CMK (cell line): ENCODE measurements at regions not wholly inside any gene's neighbourhood (a gene's known extent, or its start where the extent isn't known, plus 50 kb on each side); places are given as distances from the start of the nearest gene placed in this dataset.

Experiments used
- DNase-seq: peaks from one replicate; pipeline ENCODE4 v3.0.0-alpha.2; 2010; ENCODE audit warnings: low read depth

DNA sequence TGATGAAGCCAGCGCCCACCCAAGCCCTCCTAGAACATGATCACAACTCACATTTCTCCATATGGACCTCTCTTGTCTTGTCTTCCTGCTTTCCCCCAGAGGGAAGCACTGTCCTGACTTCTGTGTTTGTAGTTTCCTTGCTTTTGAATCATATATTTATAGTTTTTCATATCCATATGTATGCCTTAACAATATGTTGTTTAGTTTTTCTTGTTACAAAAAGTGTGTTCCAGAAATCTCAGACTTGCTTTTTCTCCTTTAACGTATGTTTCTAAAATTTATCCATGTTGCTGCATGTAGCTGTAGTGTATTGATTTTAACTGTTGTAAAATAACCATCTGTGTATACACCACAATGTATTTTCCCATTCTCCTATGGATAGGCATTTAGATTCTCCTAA lies 182.0 kb upstream of the SMIM23 start:
- no peak for DNase-seq

DNA sequence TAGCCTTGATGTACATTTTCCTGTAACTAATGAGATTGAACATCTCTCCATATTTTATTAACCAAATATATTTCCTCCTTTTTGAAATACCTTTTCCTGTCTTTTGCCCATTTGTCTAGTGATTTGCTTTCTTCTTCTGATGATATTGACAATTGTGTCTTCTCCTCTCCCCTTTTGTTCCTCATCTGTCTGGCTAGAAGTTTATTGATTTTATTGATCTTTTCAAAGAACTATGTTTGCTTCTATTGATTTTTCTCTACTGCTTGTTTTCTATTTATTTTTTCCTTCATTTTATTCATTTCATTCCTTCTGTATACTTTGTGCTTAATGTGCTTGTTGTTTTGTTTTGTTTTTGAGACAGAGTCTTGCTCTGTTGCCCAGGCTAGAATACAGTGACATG lies 181.4 kb upstream of the SMIM23 start:
- DNase-seq = no peak

DNA sequence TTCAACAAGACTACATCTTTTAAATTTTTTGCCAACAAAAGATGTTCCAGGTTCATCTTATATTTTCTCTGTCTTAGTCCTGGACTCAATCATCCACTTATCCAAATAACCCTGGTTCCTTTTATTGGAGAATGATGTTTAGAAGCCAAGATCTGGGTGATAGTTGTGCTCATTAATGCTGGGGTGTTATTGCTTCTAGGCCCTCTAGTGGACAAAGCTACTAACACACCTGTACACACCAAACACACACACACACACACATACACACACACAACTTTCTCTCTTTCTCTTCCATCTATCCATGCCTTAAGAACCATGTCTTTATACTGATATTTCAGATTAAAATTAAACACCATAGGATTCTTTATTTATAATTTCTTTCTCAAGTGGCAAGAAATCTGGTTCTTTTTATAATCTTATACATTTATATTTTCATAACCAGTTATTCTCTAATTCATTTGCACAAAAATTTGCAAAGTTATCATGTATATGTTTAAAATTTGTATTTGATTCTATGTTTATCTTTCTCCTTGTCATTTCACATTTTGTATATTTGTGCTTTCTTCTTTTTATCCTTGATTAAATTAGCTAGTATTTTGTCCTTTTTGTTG lies 179.1 kb upstream of the SMIM23 start:
- no peak for DNase-seq

DNA sequence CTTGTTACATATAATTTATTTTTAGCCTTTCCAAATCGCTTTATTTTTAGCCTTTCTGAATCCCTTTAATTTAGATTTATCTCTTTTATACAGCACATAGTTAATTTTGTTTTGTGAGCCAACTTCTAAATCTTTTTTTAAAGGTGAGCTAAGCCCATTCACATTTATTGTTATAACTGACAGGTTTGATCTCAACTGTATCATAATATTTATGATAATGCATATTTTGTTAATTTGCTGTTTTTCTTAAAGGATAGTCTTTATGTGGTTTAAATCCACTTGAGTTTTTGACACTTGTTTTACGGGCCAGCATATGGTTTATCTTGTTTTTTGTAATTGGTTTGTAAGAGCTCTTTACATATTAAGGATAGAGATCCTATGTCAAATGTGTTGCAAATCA lies 177.8 kb upstream of the SMIM23 start:
- no peak for DNase-seq

DNA sequence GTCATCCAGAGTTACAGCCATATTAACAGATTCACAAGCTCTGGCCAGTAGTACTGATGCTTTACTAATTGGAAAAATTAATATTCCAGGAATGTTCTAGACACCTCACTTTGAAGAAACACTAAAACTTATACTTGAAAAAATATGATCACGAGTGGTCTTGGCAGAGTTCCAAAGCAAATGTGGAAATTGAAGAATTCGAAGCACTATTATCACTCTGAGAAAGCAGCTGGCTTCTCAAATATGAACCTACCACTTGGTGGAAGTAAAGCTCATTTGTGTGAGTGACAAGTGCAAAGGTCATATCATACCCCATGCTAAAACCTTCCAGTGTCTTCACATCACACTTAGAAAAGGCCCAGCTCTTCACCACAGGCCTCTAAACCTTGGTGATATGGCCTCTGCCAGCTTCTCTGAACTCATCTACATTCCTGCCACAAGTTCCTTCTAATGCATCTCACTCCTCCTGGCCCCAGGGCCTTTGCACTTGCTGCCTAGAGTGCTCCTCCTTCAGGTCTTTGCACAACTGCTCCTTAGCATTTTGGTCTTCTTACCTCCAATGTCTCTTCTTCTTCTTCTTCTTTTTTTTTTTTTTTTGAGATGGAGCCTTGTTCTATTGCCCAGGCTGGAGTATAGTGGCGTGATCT lies 175.7 kb upstream of the SMIM23 start:
- no peak for DNase-seq

DNA sequence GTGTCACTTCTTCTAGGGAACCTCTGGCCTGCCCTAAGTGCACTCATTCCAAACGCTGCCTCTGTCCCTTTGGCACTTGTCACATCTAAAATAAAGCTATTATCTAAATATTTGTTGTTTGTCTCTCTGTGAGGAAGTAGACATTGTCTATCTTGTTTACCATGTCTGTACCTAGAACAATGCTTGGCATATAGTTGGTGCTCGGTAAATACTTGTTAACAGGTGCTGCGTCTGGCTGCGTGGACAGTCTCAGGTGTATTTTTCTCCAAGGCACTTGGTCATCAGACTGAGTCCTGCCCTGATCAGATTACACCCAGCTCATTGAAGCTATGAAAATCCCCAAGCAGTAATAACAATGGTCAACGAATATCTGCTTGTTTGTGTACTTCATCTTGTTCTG lies 174.9 kb upstream of the SMIM23 start:
- no peak for DNase-seq

DNA sequence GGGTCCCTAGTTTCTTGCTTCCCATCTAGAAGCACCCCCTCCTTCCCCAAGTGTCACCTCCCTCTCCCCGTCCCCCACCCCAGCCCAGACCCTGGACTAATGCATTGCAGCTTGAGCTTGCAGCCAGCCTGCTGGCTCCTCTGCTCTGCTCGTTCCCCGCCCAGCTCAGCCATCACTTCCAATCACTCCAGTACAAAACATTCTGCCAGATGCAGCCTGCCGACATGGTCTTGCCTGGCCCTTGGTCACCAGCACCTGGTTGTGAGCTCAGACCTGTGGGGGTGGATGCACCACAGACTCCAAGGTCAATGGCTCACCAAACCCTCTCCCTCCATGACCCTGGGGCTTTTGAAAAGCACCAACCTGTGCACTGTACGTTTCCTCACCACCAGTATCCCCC lies 172.9 kb upstream of the SMIM23 start:
- no peak for DNase-seq

DNA sequence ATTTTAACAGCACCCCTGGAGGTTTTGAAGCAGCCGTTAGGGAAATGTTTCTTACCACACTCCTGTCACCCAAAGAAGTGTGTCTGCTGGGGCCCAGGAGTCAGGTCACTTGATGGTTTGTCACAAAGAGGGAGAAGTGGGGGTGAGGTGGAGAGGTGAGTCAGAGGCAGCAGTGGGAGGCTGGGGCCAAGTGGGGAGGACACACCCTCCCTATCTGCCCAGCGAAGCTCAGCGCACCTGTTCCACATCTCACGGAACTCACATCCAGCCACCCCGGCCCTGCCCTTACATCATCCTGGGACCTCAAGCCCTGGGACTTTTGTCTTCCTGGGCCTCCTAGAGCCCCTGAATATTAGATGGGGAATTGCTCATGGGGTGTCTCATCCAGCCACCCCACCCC lies 171.1 kb upstream of the SMIM23 start:
- no peak for DNase-seq

DNA sequence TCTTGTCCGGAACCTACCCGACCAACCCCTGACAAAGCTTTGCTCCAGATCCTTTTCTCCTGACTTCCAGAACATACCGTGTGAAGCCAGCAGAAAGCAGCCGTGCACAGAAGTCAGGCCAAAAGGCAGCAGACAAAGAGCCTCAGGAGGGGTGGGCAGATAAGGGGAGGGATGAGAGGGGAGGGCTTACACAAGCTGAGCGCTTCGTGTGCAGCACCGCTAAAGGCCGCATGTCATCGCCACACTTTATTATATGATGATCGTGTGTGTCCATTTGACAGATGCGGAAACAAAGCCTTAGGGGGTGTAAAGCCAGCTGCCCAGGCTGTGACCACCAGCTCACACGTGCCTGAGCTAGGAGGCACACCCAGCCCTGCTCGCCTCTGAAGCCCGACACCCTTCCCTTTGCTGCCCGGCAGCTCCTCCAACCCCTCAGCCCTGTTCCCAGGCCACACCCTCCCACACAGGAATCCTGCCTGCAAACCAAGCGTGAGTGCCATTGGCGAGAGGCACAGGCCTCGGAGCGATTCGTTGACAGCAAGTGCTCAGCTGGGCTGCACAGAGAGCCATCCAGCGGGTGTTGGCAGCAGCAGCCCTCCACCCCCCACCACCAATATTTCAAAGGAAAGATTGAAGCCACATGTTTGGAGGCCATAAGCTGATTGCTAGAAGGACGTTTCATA lies 170.5 kb upstream of the SMIM23 start:
- DNase-seq = no peak

DNA sequence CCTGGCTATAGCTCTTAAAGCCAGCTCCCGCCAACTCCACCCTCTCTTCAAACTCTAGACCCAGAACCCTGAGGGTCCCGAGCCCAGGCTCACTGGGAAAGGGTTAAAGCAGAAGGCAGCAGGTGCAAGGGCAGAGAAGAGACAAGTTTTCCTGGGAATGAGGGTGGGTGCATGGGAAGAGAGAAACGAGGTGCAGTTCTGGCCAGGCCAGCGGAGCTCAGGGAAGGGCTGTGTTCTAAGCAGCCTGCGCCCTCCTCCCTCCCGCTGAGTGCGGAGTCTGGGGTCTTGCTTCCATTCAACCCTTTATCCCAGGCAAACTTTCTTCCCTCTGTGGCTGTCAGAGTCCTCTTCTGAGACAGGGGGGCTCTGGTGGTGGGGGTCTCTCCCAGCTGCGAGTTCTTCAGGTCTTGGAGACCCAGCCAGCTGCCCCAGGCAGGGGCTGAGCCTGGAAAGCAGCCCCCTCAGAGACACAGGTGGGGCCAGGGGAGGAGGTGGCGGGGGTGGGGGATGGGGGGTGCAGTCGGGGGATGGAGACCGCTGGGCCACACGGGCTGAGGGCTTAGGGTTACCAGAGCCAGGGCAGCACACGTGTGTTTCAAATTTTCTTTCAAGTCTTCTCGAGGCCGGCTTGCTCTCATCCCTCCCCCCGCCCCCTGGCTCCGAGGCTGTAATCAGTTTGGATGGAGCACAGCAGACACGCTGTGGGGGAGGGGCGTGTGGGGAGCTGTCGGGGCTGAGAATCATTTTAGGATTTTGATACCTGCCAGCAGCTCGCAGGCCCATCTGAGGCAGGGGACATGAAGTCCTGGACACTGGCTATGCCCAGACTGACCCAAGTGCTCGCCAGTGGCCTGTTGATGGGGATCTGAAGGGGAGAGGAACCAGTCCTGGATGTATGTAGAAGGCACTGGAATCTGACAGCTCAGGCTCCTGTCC lies 169.6 kb upstream of the SMIM23 start:
- no peak for DNase-seq

DNA sequence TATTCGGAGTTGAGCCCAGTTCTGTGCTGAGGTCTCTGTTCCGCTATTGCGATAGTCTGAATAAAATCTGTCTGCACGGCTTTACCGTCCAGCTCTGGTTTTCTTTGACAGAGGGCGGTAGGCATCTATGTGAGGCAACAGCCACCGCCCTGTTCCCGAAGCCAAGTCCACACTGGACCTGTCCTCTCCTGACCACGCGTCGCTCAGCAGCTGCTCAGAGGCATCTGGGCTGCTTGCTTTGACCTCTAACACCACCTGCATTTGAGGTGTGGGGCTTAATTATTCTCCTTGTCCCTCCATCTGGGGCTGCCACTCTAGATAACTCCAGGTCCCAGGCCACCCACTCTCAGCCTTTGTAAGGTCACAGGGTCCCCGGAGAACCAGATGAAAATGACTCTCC lies 168.4 kb upstream of the SMIM23 start:
- DNase-seq = no peak

DNA sequence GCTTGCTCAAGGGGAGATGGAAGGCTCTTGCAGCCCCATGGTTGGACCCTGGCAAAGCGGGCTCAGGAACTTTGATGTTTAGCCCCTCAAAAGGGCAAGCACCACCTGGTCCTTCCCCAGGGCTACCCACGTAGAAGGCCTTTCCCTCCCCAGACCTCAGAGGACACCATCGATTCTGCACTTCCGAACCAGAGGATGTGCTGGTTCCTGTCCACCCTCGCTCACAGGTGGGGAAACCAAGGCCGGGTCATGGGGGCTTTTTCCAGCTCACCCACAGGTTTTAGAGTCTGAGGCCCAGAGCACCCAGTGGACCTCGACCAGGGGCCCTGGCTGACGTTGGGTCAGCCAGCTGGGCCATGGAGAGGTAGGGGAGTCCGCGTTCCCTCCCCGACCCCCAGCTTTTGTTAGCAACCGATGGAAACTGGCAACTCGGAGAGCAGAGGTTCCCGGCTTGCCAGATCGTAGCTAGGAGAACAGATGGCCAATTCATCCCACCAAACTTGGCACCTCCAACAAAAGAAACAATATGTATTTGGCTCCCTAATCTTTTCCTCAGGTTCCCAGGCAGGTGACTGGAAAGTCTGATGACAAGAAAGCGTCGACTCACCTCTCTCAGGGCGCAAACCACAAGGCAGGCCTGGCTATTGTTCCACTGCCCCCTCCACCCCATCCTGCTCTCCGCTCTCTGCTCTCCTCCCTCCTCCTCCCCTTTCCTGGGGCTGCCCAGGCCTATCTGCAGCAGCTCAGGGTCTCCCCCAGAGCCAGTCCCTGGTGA lies 167.6 kb upstream of the SMIM23 start:
- DNase-seq = no peak

DNA sequence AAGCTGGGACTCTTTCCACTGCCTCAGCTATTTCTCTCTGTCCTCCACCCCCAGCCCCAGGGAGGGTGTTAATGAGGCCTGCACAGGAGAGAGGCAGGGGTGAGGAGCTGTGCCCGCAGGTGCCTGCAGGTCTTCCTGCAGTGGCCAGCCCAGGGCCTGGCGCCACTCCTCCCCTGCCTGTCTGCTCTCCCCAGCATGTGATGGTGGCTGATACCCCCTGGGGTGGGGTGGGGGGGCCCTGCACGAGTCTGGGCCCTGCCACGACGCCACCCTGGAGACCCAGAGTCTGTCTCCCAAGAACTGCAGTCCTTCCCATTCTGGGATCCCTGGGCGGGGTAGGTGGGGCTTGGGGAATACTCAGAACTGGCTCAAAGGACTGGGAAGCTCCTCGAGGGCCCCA lies 166.4 kb upstream of the SMIM23 start:
- DNase-seq = no peak

DNA sequence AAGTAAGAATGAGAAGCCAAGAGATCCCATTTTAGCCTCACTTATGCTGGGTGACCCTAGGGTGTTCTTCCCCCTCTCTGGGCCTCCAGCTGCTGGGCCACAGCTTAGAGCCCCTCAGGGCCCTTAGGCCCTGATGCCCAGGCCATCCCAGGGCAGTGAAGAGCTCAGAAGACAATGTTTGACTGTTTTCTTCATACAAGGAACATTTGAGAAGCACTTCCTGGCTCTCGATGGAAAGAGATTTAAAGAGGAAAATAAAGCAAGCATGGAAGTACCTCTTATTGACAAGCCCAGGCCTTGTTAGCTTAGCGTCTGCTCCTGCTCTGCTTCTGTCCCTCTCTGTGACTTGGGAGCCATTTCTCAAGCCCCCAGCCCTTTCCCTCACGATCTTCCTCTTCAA lies 165.9 kb upstream of the SMIM23 start:
- DNase-seq = no peak

DNA sequence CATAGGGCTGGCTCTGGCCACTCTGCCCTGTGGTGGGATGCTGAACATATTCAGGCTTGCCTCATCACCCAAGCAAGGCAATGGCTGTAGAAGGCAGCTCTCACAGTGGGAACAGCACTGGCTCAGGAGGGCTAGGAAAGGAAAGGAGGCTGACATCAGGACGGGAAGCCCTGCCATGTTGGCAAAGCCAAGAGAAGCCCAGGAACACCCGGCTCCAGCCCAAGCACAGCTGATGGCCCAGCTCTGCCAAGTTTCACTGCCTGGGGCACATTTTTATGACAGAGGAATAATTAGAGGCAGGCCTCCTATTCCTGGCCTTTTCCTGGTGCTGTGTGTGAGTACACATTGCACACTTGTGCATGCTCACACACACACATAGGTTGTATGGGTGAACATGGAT lies 163.6 kb upstream of the SMIM23 start:
- DNase-seq = no peak

DNA sequence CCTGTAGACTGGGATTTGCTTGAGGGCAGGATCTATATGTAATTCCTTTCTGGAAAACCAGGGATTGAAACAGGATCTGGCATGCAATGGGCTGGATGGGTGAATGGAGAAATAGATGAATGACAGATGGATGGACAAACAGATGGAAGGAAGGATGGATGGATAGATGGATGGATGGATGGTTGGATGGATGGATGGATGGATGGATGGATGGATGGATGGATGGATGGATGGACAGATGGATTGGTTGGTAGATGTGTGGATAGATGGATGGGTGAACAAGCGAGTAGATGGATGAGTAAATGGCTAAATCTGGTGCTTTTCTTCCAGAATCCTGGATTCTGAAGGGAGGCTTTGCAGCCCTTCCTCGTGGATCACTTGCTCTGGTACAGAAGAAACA lies 162.5 kb upstream of the SMIM23 start:
- DNase-seq = no peak

DNA sequence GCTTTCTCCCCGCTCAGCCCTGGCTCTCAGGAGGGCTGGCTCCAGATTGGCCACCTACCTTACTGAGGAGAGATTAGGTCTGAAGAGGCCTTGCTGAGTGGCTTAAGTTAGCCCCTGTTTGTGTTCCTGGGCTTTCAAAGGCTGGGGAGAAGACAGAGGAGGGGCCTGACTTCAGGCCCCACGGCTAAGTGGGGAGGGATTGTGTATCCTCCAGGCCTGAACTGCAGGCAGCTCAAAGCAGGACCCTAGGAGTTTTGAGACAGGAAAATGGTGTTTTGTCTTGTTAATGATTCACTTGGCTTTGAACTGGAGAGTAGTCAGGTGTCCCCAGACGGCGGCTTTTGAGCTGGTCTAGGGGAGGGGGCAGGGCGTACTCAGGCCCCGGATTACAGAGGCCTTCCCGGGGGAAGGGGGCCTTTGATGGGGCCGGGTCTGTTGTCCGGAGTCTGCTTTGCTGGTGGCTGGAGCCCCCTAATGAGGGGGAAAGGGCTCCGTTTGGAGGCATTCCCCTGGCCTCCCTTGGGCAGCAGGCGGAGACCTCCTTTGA lies 162.0 kb upstream of the SMIM23 start:
- DNase-seq = no peak

DNA sequence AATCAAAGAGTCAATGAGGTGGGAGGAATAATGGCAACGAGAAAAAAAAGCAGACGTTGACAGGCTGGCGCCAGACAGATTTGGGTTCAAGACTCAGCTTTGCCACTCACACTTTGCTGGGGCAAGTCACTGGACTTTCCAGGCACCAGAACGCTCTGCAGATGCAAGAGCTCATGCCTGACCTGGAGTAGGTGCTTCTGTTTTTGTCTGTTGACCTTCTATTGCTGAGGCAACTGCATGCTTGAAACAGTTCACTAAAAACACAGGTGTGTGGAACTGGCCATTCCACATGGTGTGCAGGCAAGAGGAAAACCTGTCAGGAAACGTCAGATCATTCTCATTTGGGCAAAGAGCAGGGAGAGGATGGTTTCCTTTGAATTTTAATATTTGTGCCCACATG lies 161.2 kb upstream of the SMIM23 start:
- no peak for DNase-seq

DNA sequence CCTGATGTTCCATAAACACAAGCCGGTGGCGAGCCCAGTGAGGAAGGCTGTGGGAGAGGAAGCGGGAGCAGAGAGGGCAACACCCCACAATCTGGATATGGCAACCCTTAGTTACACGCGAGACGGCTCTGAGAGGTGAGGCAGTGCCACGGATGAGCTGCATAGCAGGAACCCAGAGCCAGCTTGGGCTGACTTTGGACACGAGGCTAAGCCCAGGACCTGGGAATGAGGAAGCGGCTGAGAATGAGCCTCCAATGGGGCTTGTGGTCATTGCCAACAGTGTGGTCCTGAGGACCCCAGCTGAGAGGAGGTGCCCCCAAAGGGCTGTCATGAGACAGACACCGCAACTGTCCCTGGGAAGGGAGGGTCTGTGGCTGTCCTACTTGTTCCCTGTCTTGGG lies 160.0 kb upstream of the SMIM23 start:
- DNase-seq = no peak

DNA sequence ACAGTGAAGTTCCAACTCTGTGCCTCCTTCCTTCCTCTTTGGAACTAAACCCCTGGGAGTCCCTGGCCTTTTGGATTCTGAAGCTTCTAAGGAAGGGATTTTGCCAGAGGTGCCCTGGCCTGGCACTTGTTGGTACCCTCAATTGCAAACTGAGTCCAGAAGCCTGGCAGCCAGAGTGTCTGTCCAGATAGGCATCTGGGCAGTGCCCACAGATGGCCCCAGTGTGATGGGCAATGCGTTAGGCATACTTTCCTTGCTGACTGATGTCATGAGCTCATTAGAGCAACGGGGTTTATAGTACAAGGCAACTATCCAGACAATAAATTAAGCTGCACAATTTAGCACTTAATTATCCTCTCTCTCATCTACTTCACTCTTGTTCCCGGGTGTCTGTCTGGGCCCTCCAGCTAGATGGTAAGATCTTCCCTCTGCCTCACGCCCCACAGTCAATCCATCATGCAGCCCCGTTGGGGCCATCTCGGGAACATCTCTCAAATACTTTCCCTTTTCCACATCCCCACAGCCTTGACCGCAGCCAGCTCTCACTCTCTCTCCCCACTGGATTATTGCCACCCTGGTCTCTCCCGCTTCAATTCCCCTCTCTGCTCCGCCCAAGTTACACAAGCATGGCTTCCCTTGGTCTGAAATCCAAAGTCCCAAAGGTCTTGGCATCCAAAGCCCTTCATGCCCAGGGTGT lies 157.5 kb upstream of the SMIM23 start:
- no peak for DNase-seq

DNA sequence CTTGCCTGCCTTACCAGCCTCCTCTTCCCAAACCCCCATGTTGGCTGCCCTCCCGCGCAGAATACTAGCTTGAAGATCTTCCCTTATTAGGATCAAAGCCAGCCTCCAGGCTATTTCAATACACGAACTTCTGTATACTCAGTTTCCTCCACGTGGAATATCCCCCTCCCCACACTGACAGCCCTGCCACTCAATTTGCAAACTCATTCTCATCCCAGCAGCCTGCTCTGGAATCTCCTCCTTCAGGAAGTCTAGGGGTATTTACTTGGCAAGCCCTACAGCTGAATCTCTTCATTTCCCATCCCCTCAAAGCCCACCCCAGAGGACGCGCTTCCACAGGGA lies 157.0 kb upstream of the SMIM23 start:
- no peak for DNase-seq
